K562 (cell line): ENCODE measurements at regions not wholly inside any gene's neighbourhood (a gene's known extent, or its start where the extent isn't known, plus 50 kb on each side); places are given as distances from the start of the nearest gene placed in this dataset.
A peak's percentile ranks its signal among the peaks of the same experiment; 100 is the strongest.

Experiments used
- ATAC-seq: fragments of 200-7000 bp; cut with Tn5 transposase; 3 replicates; pipeline ENCODE4 v1.9.1; 2020; ENCODE audit warnings: moderate library complexity
- BruUV-seq: library from RNA; stranded (reverse); fragments of 400-500 nt; replicated peaks from 2 replicates; lab custom pipeline; 2021; lab: Mats Ljungman, UMichigan
- CTCF ChIA-PET: fragments of 300-600 bp; formaldehyde crosslinking; extraction: SDS; loops from one replicate; lab custom pipeline; 2021; ENCODE audit warnings: low intra/inter-chr PET ratio; lab: Yijun Ruan, JAX
- POLR2A ChIA-PET: fragments of 300-600, 350-650 bp; sonication (Branson Sonifier 250); formaldehyde crosslinking; extraction: SDS; loops from one replicate; lab custom pipeline; 2021; ENCODE audit warnings: antibody characterized with exemption, inconsistent platforms; lab: Yijun Ruan, JAX
- DNase-seq, 4 experiments: peaks; one replicate each; pipeline versions ENCODE4 v3.0.0 to v3.0.0-alpha.2; 2011 to 2018; ENCODE audit warnings: low spot score in 3 of 4, mixed read lengths in 3 of 4; ENCODE audit errors: extremely low read depth in 1 of 4
- FAIRE-seq: peaks from 2 replicates; lab custom pipeline; 2011; peaks lifted over from hg19 to GRCh38; lab: Jason Lieb, UNC
- H2AFZ ChIP-seq: 2 replicates; pipeline ENCODE4 v1.6.0; 2011; ENCODE audit warnings: low read depth, low read length, control low read depth, inconsistent platforms
- H3K27ac ChIP-seq: fragments of 200-600 bp; 3 replicates; pipeline ENCODE4 v1.8.0; 2011; ENCODE audit warnings: low read depth, mild to moderate bottlenecking, control low read depth, inconsistent platforms, low read length, moderate library complexity, mixed read lengths; ENCODE audit errors: extremely low read depth
- H3K27me3 ChIP-seq, 2 experiments: fragments of 300-600 bp in 1 of 2; 2 replicates in 1 of 2; 3 replicates in 1 of 2; pipeline versions ENCODE4 v1.6.0 to v1.8.0; 2011; ENCODE audit warnings: inconsistent platforms in 2 of 2, low read length in 2 of 2, mild to moderate bottlenecking in 1 of 2, mixed read lengths in 1 of 2, moderate library complexity in 1 of 2; ENCODE audit not compliant: control insufficient read depth in 2 of 2, insufficient read depth in 2 of 2
- H3K36me3 ChIP-seq: fragments of 300-600 bp; 3 replicates; pipeline ENCODE4 v1.8.0; 2011; ENCODE audit warnings: mild to moderate bottlenecking, low read length, inconsistent platforms; ENCODE audit not compliant: control insufficient read depth, insufficient read depth
- H3K4me1 ChIP-seq, 2 experiments: fragments of 200-600 bp in 1 of 2; replicated peaks in 1 of 2; 2 replicates in 1 of 2; 3 replicates in 1 of 2; pipeline versions ENCODE4 v1.5.1 to v1.8.0; 2011; ENCODE audit warnings: inconsistent platforms in 2 of 2, low read length in 2 of 2, mild to moderate bottlenecking in 1 of 2, mixed read lengths in 1 of 2, moderate library complexity in 1 of 2; ENCODE audit not compliant: control insufficient read depth in 2 of 2, insufficient read depth in 2 of 2
- H3K4me2 ChIP-seq: 2 replicates; pipeline ENCODE4 v1.6.1; 2011; ENCODE audit warnings: low read length, control low read depth, inconsistent platforms, mixed read lengths; ENCODE audit not compliant: insufficient read depth
- H3K4me3 ChIP-seq: fragments of 200-600 bp; sonication (generic), shearing (Covaris generic); 2 replicates; pipeline ENCODE4 v1.5.1; 2016; ENCODE audit warnings: control low read depth, inconsistent platforms
- H3K79me2 ChIP-seq: fragments of 200-600 bp; 3 replicates; pipeline ENCODE4 v1.8.0; 2011; ENCODE audit warnings: low read length, inconsistent platforms; ENCODE audit not compliant: control insufficient read depth, insufficient read depth
- H3K9ac ChIP-seq, 2 experiments: 2 replicates each; pipeline versions ENCODE4 v1.6.0 to v1.6.1; 2011; ENCODE audit warnings: low read depth in 2 of 2, low read length in 2 of 2, control low read depth in 1 of 2, inconsistent platforms in 1 of 2, mild to moderate bottlenecking in 1 of 2, mixed read lengths in 1 of 2; ENCODE audit not compliant: insufficient read depth in 1 of 2
- H3K9me1 ChIP-seq: one replicate; pipeline ENCODE4 v1.6.0; 2011; ENCODE audit warnings: inconsistent platforms, mild to moderate bottlenecking, low read length, moderate library complexity; ENCODE audit not compliant: control insufficient read depth, insufficient read depth
- H3K9me3 ChIP-seq: replicated peaks from 2 replicates; pipeline ENCODE4 v1.5.1; 2011; ENCODE audit warnings: low read depth, low read length, inconsistent platforms; ENCODE audit not compliant: control insufficient read depth, insufficient read depth
- H4K20me1 ChIP-seq: replicated peaks from 2 replicates; pipeline ENCODE4 v1.6.1; 2011; ENCODE audit warnings: low read length, inconsistent platforms, mixed read lengths; ENCODE audit not compliant: control insufficient read depth, insufficient read depth
- BACH1 ChIP-seq: fragments of 200-800 bp; sonication (Bioruptor generic); IDR thresholded peaks from 2 replicates; pipeline ENCODE4 v1.6.1; 2016; ENCODE audit warnings: missing genetic modification characterization, missing compliant biosample characterization
- CBX3 ChIP-seq, 2 experiments: IDR thresholded peaks; 1 replicate in 1 of 2; 2 replicates in 1 of 2; pipeline ENCODE4 v1.6.1; 2012; ENCODE audit warnings: inconsistent platforms in 2 of 2, low read length in 2 of 2, borderline replicate concordance in 1 of 2, control low read depth in 1 of 2
- CEBPG ChIP-seq, 3 experiments: fragments of 200-800 bp in 1 of 3; sonication (Bioruptor generic) in 1 of 3; sonication (generic) in 1 of 3; formaldehyde crosslinking in 1 of 3; IDR thresholded peaks in 2 of 3; conservative IDR thresholded peaks in 1 of 3; 2 replicates each; pipeline versions ENCODE4 v1.6.1 to v1.8.0; 2016 to 2022; ENCODE audit warnings: missing compliant biosample characterization in 2 of 3, missing genetic modification characterization in 2 of 3, mild to moderate bottlenecking in 1 of 3, missing genetic modification reagents in 1 of 3
- EP400 ChIP-seq: fragments of 450-650 bp; IDR thresholded peaks from 2 replicates; pipeline ENCODE4 v1.6.1; 2017; ENCODE audit warnings: antibody characterized with exemption, mild to moderate bottlenecking, moderate library complexity
- ETS2 ChIP-seq: IDR thresholded peaks from 2 replicates; pipeline ENCODE4 v1.6.1; 2016; ENCODE audit warnings: borderline replicate concordance, missing genetic modification characterization, mild to moderate bottlenecking, moderate library complexity, missing compliant biosample characterization; ENCODE audit not compliant: poor library complexity, severe bottlenecking
- GATA2 ChIP-seq: sonication (generic); formaldehyde crosslinking; IDR thresholded peaks from 2 replicates; pipeline ENCODE4 v1.4.0; 2020; ENCODE audit warnings: mild to moderate bottlenecking, missing genetic modification reagents
- HNRNPLL ChIP-seq: fragments of 200-400 bp; formaldehyde crosslinking; IDR thresholded peaks from 2 replicates; pipeline ENCODE4 v1.6.1; 2017; ENCODE audit warnings: low read length, low read depth, mild to moderate bottlenecking; ENCODE audit not compliant: poor library complexity, severe bottlenecking
- KDM1A ChIP-seq, 2 experiments: fragments of 450-650 bp; IDR thresholded peaks; 2 replicates each; pipeline ENCODE4 v1.6.1; 2016; ENCODE audit warnings: mild to moderate bottlenecking in 2 of 2
- PRDM10 ChIP-seq: fragments of 450-650 bp; IDR thresholded peaks from 2 replicates; pipeline ENCODE4 v1.6.1; 2018; ENCODE audit not compliant: partially characterized antibody
- RAD51 ChIP-seq: fragments of 450-650 bp; IDR thresholded peaks from 2 replicates; pipeline ENCODE4 v1.7.1; 2016; ENCODE audit warnings: low read depth, mild to moderate bottlenecking, borderline replicate concordance
- RB1 ChIP-seq: fragments of 450-650 bp; IDR thresholded peaks from 2 replicates; pipeline ENCODE4 v1.6.1; 2017; ENCODE audit warnings: low read depth, mild to moderate bottlenecking
- TRIM28 ChIP-seq: fragments of 450-650 bp; IDR thresholded peaks from 2 replicates; pipeline ENCODE4 v1.6.1; 2017
- ZNF280B ChIP-seq: fragments of 250-450 bp; sonication (Bioruptor Pico); IDR thresholded peaks from 2 replicates; pipeline ENCODE4 v1.5.1; 2021; ENCODE audit warnings: mild to moderate bottlenecking
- ZNF408 ChIP-seq: fragments of 250-450 bp; sonication (Bioruptor Pico); IDR thresholded peaks from 2 replicates; pipeline ENCODE4 v1.4.0; 2020; ENCODE audit warnings: low read depth, mild to moderate bottlenecking, moderate library complexity
- ZNF699 ChIP-seq: fragments of 250-450 bp; sonication (Bioruptor Pico); IDR thresholded peaks from 2 replicates; pipeline ENCODE4 v1.8.0; 2021; ENCODE audit warnings: mild to moderate bottlenecking, moderate library complexity; ENCODE audit not compliant: insufficient replicate concordance
- ZNF77 ChIP-seq: fragments of 250-450 bp; sonication (Bioruptor Pico); IDR thresholded peaks from 2 replicates; pipeline ENCODE4 v1.5.0; 2020
- ZNF79 ChIP-seq: fragments of 250-450 bp; sonication (Bioruptor Pico); IDR thresholded peaks from 2 replicates; pipeline ENCODE4 v1.4.0; 2020; ENCODE audit warnings: low read depth, mild to moderate bottlenecking, moderate library complexity
- WGBS: fragments of 100-300 bp; shearing (Covaris generic); methylation state at CpG from one replicate; pipeline ENCODE4 v1.1.6; 2016; ENCODE audit warnings: low coverage, mixed read lengths; ENCODE audit not compliant: insufficient coverage; ENCODE audit errors: missing lambda C conversion rate; 5-methylcytosine and 5-hydroxymethylcytosine counted together
- in situ Hi-C: fragments of 300-500 bp; cut with MboI; formaldehyde crosslinking; loops from 4 replicates; pipeline ENCODE4 v1.15.0; 2018; ENCODE audit warnings: inconsistent platforms, mixed read lengths
- intact Hi-C: fragments of 100-400 bp; cut with micrococcal nuclease; formaldehyde crosslinking; loops from 2 replicates; pipeline ENCODE4 v1.14.2; 2022

GRCh38 chr4:184534511-184535391, 60.4 kb upstream of the IRF2 start:
- ChIA-PET CTCF (no interaction called here), POLR2A (no interaction called here)
- H2AFZ ChIP-seq, result peak overlapping the region; percentile 78
- TF ChIP-seq ZNF79 (CRISPR knock-in tag), result no peak
- no peak for TF ChIP-seq RAD51
- TF ChIP-seq GATA2, result no peak
- no peak for TF ChIP-seq CBX3 (IDR thresholded peaks at IDR 0.05; ENCODE audit: borderline replicate concordance in 1 of 2, low read length in 2 of 2)
- TF ChIP-seq RB1, result no peak
- no peak for TF ChIP-seq ZNF408 (CRISPR knock-in tag)
- TF ChIP-seq TRIM28, result no peak
- no peak for TF ChIP-seq ZNF699 (CRISPR knock-in tag)
- TF ChIP-seq KDM1A (IDR thresholded peaks at IDR 0.05), result no peak
- TF ChIP-seq CEBPG (CRISPR knock-in tag; IDR thresholded peaks at IDR 0.05), result no peak
- no peak for TF ChIP-seq CEBPG (tag; conservative IDR thresholded peaks at IDR 0.05 in 1 of 2, IDR thresholded peaks at IDR 0.05 in 1 of 2)
- TF ChIP-seq ZNF280B (CRISPR knock-in tag), result no peak
- no peak for TF ChIP-seq BACH1 (tag)
- TF ChIP-seq ETS2 (tag), result no peak
- TF ChIP-seq PRDM10, result no peak
- TF ChIP-seq EP400, result no peak
- no peak for TF ChIP-seq HNRNPLL
- no peak for TF ChIP-seq ZNF77

More at GRCh38 chr4:184534511-184535391, 60.4 kb upstream of the IRF2 start:
- H3K9me1 ChIP-seq, result no peaks in the 10 kb centered on the region
- H3K27me3 ChIP-seq, result no peaks in the 10 kb centered on the region
- BruUV-seq, result no TSS peak
- peaks cover 17% of the 10 kb centered on the region for H3K79me2 ChIP-seq
- peaks cover 4 to 21% of the 10 kb centered on the region in 2 experiments for H3K4me1 ChIP-seq
- peak overlapping the region in 1 of 2 experiments; percentile 32; a peak in 2 of 4 replicates for H3K9ac ChIP-seq
- H3K36me3 ChIP-seq, result no peaks in the 10 kb centered on the region
- no peaks in the 10 kb centered on the region for H4K20me1 ChIP-seq
- in situ Hi-C loops, result loop anchor here (5.0 kb wide), 1 partner anchor 267 kb away; no protein-coding TSS in a partner anchor
- intact Hi-C loops, result loop anchor here (5.0 kb wide), 1 partner anchor 147 kb away; no protein-coding TSS in a partner anchor
- no peak for ATAC-seq
- peak overlapping the region; percentile 3; the same call in 1 of the 2 replicates for H3K4me3 ChIP-seq
- WGBS, result 0% methylated on average over 5 of the region's 5 CpGs
- H3K27ac ChIP-seq, result peak overlapping the region; percentile 75
- peak in 2 of 4 experiments; percentile 23 to 72 for DNase-seq
- H3K9me3 ChIP-seq, result no peaks in the 10 kb centered on the region
- peak overlapping the region; percentile 55 for H3K4me2 ChIP-seq
- peak; percentile 55 for FAIRE-seq
